ENCODE measurements at regions not wholly inside any gene's neighbourhood (a gene's known extent, or its start where the extent isn't known, plus 50 kb on each side); places are given as distances from the start of the nearest gene placed in this dataset.

GRCh38 chr11:119885067-119885466, 156.1 kb upstream of the NECTIN1 start:
- ATAC-seq = no peak
- no peak for DNase-seq

GRCh38 chr11:119882316-119882715, 153.3 kb upstream of the NECTIN1 start:
- no peak for DNase-seq
- ATAC-seq = no peak

- no peak for ATAC-seq
- DNase-seq = no peak
Observed at GRCh38 chr11:119880873-119881272, 151.9 kb upstream of the NECTIN1 start.

DNA sequence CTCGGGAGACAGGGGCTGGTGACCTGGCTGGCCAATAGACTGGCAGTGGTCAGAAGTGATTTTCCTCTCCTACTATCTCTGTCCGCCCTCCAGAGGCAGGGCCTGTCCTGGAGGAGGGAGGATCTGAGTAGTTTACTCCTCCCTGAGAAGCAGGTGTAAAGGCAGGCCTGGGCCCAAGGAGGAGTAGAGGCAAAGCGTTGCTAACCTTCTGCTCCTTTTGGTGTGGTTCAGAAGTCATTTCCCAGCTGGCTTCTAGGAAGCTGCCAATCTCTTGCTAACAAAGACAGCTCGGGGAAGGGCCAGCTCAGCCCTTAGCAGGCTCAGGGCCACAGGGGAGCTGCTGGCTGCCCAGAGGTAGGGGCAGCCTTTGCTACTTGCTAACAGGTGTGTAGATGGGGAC, 151.1 kb upstream of the NECTIN1 start:
- ATAC-seq = no peak
- DNase-seq = no peak

DNA sequence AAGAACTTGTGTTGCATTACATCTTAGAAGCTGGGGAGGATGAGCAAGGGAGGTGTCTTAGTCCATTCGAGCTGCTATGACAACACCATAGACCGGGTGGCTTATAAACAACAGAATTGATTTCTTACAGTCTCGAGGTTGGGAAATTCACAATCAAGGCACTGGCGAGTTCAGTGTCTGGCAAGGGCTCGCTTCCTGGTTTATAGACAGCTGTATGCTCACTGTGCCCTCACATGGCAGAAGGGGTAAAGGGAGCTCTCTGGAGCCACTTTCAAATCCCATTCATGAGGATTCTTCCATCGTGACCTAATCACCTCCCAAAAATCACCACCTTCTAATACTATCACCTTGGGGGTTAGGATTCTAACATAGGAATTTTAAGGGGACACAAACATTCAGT, 150.0 kb upstream of the NECTIN1 start:
- no peak for DNase-seq
- no peak for ATAC-seq

DNA sequence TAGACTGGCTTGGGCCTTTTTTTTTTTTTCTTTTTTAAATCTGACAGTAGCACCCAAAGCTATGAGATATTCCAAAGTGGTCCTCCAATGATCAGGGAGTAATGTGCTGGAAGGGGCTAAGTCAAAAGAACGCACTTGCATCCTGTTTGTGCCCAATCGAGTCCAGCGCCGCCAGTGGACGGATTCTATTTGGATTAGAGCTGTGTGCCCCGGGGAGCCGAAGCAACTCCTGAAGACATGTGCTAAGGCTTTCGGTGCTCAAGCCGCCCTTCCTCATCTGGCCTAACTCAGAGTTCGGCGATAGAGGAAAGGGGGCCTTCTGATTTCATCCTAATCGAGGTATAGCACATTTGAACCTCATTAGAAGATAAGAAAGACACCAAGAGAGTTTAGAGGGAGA, 147.8 kb upstream of the NECTIN1 start:
- DNase-seq = no peak
- ATAC-seq = no peak

DNA sequence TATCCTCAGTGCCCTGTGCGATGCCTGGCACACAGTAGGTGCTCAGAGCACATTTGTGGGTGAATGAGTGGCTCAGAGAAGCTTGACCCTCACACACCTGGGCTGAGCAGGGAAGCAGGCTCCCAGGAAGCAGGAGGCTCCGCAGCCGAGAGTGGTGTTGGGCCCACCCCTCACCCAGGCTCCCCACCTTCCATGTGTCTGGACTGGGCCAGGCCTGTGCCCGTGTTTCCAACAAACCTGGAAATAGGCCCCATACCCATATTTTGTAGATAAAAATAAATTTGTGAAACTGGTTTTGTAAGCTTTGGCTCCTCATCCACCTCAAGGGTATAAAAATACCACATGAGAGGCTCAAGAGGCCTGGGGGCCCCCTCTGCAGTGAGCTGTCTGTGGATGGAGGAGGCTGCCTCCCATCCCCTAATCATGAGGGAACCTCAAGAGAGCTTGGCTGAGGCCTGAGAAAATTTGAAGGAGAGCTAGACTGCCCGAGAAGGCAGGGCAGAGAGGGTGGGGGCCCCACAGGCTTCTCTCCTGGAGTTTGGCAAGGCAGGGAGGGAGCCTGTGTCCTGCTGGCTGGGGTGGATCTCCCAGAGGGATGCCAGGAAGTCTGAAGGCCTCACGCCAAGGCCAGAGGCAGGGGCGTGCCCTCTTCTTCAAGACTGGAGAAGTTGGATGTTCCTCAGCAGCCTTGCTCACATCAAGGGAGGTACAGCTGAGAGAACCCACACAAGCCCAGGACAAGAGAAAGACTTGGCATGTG, 147.0 kb upstream of the NECTIN1 start:
- no peak for ATAC-seq
- no peak for DNase-seq

DNA sequence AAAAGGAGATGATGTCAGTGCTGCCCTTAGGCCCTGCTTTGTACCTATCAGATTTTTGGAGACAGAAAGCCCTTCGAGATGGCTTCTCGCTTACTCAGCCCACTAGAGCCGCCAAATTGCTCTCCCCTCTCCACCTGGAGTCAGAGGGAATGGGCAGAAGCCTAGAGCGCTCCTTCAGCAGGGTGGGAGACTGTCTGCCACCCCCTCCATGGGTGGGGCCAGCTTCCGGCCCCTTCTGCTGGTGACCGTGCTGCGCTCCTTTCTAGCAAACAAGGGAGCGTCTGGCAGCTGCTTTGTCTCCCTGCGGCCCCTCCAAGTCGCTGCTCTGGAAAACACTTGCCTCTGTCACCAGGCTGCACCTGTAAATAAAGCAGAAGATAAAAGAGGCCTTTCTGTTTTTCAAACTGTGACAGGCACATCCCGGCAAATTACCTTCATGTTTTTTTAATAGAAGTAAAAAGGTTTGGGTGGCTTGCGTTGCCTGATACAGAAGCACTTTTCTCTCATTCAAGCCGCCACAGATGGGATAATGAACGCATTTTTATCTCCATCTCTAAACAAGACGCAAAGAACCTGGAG, 145.7 kb upstream of the NECTIN1 start:
- no peak for DNase-seq
- ATAC-seq = no peak

DNA sequence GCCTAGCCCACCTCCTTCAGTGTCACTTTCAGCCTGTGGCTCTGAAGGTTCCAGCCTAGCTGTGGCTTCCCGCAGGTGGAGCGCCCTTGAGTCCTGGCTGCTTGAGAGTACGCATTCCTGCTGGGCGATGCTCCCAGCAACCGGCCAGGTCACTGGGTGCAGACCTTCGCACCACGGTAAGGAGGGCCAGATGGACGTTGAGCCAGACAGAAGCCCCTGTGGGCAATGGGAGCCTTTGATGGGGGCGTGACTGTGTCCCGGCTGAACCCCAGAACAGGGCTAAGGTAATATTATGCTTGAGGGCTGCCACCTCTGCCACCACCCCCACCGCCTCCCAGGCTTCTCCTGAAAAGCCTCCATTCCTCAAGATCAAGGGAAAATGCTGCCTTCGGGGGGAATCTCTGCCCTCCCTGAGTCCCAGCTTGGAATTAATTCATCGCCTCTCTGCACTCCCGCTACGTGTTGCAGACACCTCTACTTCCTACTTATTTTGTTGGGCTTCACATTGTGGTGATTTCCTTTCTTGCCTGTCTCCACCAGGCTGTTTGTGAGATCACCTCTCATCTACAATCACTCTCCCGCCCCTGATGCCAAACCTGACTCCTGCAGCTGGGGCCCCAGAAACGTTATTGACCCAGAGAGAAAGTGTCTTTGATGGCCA, 144.9 kb upstream of the NECTIN1 start:
- no peak for DNase-seq
- ATAC-seq = no peak

DNA sequence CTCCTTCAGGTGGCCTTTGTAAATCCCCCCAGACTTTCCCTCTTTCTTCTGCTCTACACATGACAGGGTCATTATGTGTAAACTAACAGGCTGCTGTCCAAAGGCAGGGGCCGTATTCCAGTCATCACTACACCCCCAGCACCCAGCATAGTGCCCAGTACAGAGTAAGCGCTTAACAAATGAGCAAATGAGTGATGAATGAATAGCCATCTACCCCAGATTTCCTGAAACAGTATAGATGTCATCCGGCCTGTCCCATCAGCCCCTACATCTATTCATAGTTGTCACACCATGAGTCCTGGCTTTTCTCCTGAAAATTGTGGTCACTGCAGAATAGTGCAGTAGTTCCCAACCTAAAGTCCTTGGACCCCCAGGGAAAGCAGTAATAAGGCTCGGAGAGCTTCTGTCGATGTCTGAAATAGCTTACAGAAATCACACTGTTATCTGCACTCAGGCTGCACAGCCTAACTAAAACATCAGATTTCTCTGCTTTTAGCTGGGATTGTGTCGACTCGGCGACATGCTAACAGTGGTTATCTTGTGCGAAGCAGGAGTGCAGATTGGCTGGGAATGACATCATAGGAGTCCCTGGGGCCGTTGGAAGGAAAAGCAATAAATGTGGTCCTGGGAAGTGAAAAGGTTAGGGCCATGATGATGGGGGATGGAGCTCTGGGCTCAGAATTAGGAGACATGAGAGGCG, 143.8 kb upstream of the NECTIN1 start:
- DNase-seq (no peak), ATAC-seq (no peak)

DNA sequence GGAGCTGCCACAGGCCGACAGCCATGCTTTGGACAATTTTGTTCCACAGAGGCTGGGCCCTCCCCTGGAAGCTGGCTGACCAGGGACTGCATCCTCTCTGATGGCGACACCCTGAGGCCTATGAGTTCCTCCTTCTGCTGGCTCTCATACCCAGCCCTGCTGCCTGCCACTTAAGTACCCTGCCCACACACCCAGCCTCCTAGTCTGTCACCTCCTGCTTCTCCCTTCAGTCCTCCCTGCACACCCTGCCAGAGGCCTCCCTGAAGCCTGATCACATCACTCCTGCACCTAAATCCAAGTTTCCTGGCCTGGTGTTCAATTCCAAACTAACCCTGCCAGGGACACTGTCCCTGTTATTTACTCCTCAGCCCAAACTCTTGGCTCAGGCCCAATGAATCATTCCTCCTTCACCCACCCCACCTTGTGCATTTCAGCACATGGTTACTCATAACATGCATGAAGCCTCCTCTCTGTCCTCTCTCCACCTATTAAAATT, 136.7 kb upstream of the NECTIN1 start:
- ATAC-seq (no peak), DNase-seq (no peak)

DNA sequence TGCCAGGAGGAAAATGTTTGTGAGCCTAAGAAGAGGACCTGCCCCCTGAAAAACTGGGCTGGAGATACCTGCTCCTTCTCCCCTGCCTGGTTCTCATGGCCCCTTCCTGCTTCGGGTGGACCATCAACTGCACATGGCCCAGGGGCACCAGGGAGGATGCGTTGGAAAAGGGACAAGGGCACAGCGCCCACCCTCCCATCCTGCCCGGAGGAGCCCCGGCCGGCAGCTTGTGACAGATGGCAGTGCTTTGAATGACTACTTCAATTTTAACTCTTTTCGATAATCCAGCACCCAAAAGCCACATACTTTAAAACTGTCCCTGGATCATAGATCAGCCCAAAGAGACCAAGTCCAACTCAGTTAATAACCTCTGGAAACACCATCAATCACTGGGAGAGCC, 135.8 kb upstream of the NECTIN1 start:
- no peak for ATAC-seq

DNA sequence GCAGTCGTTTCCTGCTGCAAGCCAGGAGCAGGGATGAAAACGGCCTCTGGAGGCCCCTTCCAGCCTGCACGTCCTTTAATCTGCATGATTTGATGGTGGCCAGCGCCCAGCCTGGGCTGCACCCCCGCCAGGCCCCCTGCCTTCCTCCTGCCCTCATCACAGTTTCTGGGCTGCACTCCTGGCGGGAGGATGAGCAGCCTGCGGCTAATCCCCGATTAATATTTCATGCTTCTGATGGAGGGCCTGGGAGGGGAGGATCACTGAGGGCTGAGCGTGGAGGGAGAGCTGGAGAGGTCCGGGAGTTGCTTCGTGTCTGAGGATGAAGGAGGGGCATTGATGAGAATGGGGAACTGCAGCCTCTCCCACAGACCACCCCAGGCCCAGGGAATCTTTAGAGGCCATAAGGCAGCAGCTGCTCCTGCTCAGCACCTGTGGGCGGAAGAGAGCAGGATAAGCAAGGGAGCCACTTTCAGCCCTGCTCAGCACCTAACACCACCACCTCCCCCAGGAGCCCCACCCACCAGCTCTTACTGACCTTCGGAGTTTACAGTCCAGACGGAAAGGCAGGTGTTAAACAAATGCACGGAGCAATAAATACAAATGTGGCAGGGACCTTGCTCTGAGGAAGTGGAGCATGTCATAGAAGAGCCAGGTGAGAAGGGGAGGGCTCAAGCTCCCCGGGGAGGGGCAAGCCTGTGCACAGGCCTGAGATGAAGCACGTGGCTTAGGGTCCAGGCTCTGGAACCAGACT, 135.0 kb upstream of the NECTIN1 start:
- DNase-seq = no peak
- no peak for ATAC-seq

More for the DNA sequence above, 135.8 kb upstream of the NECTIN1 start:
- no peak for DNase-seq

DNA sequence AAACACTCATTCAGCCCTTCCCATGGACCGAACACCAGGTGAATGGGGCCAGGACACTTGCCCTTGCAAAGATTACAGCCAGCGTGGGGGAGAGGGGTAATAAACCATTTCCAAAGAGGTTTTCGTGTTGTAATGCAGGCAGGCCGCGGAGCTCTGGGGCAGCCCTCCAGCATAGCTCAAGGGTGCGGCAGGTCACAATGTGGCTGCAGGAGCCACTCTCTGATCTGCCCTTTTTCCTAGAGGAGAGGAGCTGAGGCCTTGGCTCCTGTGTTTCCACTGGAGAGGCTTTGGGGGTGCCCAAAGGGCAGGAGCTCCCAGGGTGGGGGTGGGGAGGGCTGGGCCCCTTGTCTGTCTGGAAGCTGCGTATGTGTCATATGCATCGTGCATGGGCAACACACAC, 134.2 kb upstream of the NECTIN1 start:
- ATAC-seq (no peak), DNase-seq (no peak)

GRCh38 chr11:119861160-119861559, 132.2 kb upstream of the NECTIN1 start:
- DNase-seq (no peak), ATAC-seq (no peak)

- no peak for ATAC-seq
Observed at GRCh38 chr11:119860561-119861094, 131.6 kb upstream of the NECTIN1 start.

GRCh38 chr11:119859684-119860083, 130.7 kb upstream of the NECTIN1 start:
- no peak for ATAC-seq
- no peak for DNase-seq

More at GRCh38 chr11:119860561-119861094, 131.6 kb upstream of the NECTIN1 start:
- DNase-seq = no peak

DNA sequence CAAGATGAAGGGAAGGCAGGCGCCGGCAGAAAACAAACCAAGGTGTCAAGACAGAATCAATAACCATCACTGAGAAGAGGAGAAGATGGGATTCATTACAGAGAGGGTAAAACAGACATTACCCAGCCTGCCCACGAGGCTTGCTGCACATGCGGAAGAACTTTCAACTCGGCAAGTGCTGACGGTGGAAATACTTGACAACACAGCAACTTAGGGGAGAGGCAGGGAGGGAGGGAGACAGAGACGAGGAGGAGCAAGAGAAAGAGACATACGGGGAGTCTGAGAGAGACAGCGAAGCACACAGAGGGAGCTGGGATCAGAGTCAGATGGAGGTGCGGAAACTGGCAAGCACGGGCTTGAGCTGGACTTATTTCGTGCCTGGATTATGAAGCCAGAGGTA, 129.3 kb upstream of the NECTIN1 start:
- ATAC-seq (no peak), DNase-seq (no peak)

DNA sequence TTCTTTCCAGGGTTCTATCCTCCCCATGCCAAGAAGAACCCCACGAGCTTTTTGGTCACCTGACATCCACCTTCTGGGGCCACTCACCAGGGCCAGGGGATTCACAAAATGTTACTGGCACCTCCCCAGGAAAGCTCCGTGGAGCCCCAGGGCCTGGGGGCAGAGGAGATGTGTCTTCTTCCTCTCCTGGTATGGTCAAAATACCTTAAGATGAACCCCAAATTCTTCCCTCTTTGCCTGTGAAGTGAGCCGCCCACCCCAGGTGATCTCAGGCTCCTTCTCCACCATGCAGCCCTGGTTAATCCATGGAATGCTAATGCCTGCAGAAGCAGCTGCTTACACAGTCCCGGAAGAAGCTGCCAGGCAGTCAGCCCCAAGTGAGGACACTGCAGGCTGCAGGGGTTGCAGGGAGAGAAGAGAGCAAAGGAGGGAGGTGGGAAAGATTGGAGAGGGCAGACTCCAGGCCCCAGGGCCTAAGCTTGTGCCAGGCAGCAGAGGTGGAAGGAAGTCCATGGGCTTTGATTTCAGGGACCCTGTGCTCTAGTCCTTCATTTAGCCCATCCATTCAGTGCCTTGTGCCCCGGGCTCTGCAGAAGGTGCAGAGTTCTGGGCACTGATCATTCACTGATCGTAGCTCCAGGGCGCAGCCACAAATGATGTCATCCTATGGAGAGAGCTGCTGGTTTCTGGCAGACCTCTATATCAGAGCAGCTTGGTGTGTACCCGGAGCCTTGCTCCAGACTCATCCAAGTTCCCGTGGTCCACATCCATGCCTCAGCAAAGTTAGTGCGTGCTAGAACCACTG, 127.9 kb upstream of the NECTIN1 start:
- no peak for ATAC-seq
- no peak for DNase-seq

DNA sequence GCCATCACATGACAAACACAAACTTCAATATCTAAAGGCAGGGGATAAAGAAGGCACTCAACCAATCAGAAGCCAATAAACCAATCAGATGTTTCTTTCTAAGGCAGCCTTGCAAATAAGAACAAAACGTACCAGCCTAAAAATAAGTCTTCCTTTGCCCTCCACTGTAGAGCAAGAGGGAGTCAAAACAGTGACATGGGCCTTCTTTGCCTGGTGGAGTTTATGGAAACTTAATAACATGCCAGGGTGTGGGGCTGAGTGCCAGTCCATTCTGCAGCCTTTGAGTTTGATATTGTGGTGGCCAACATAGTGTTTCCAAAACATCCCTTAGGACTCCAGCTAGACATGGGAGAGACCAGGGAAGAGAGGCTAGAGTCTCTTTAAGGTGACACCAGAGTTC, 126.1 kb upstream of the NECTIN1 start:
- no peak for DNase-seq
- ATAC-seq = no peak

DNA sequence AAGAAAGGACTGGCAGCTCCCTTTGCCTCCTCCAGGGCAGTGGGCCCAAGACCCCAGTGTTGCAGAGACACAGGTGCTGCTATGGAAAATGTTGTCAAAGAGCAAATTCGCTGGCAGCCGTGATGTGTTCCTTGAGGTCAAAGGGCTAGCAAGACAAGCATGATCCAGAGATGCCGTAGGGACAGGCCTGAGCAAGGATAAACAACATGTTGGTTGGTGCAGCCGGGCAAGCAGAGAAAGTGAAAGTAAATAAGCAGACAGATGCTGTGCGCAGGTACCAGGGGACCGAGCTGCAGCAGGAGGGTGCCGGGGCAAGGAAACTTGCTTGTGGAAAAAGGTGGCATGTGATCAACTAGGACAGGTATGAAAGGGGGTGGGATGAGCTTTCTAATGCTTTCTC, 125.5 kb upstream of the NECTIN1 start:
- ATAC-seq (no peak), DNase-seq (no peak)
